OCI-LY1 (cell line): ENCODE measurements at regions not wholly inside any gene's neighbourhood (a gene's known extent, or its start where the extent isn't known, plus 50 kb on each side); places are given as distances from the start of the nearest gene placed in this dataset.

Source experiments
- CTCF ChIP-seq: fragments of 200-600 bp; sonication (generic), shearing (Covaris generic); IDR thresholded peaks from 2 replicates; pipeline ENCODE4 v1.5.1; 2017; ENCODE audit warnings: mild to moderate bottlenecking, antibody characterized with exemption, low read length, moderate library complexity, mixed read lengths
- EZH2 ChIP-seq: fragments of 200-600 bp; sonication (generic), shearing (Covaris generic); IDR thresholded peaks from 2 replicates; pipeline ENCODE4 v1.8.0; 2017; ENCODE audit warnings: borderline replicate concordance, mixed run types, mild to moderate bottlenecking, antibody characterized with exemption, low read length, moderate library complexity, mixed read lengths

- no peak for TF ChIP-seq EZH2
- TF ChIP-seq CTCF = no peak
Measured at GRCh38 chr16:66020642-66021041, 345.8 kb upstream of the CDH5 start.
